Activated T-cell treated with anti-CD3 and anti-CD28 coated beads, Interleukin-2, amount 50 U/mL, for 24 hours (primary cell): ENCODE measurements at regions not wholly inside any gene's neighbourhood (a gene's known extent, or its start where the extent isn't known, plus 50 kb on each side); places are given as distances from the start of the nearest gene placed in this dataset.
"Not testable (repeated sequence)": the region's sequence is repeated elsewhere in the genome, so short reads cannot be mapped to it uniquely, and the experiment has no call there.

Source experiments
- DNase-seq: peaks from one replicate; pipeline ENCODE4 v3.0.0-alpha.2; 2020
- H3K27ac Mint-ChIP-seq: 2 replicates; pipeline ENCODE4 v1.8.0; 2020; ENCODE audit warnings: mild to moderate bottlenecking, mixed read lengths
- H3K27me3 Mint-ChIP-seq: 2 replicates; pipeline ENCODE4 v1.8.0; 2020; ENCODE audit warnings: mixed read lengths
- H3K36me3 Mint-ChIP-seq: 2 replicates; pipeline ENCODE4 v1.8.0; 2020; ENCODE audit warnings: low read depth, mixed read lengths
- H3K4me1 Mint-ChIP-seq: 2 replicates; pipeline ENCODE4 v1.8.0; 2020; ENCODE audit warnings: low read depth, mixed read lengths
- H3K4me3 Mint-ChIP-seq: 2 replicates; pipeline ENCODE4 v1.8.0; 2020; ENCODE audit warnings: mild to moderate bottlenecking, moderate library complexity, mixed read lengths
- H3K9me3 Mint-ChIP-seq: 2 replicates; pipeline ENCODE4 v1.8.0; 2020; ENCODE audit warnings: mixed read lengths

GRCh38 chr15:59923508-59923907 lies 80.6 kb upstream of the FOXB1 start:
- Mint-ChIP-seq H3K4me3 (no peak overlapping the region), H3K27ac (no peak overlapping the region), H3K9me3 (no peaks in the 10 kb centered on the region), H3K4me1 (peaks cover 32% of the 10 kb centered on the region), H3K36me3 (no peaks in the 10 kb centered on the region), H3K27me3 (peaks cover 16% of the 10 kb centered on the region)
- no peak for DNase-seq

- Mint-ChIP-seq H3K9me3 (no peaks in the 10 kb centered on the region), H3K4me3 (peak overlapping the region; percentile 62), H3K27me3 (peaks cover 7% of the 10 kb centered on the region), H3K27ac (peak overlapping the region; percentile 99), H3K4me1 (peaks cover 46% of the 10 kb centered on the region), H3K36me3 (no peaks in the 10 kb centered on the region)
- peak; percentile 77 for DNase-seq
These were observed 84.8 kb upstream of the FOXB1 start for GRCh38 chr15:59918994-59919951.

- H3K27ac Mint-ChIP-seq = peak overlapping the region; percentile 19
- no peaks in the 10 kb centered on the region for H3K36me3 Mint-ChIP-seq
- H3K27me3 Mint-ChIP-seq = peaks cover 7% of the 10 kb centered on the region
- DNase-seq = peak; percentile 76
- H3K4me3 Mint-ChIP-seq = no peak overlapping the region
- no peaks in the 10 kb centered on the region for H3K9me3 Mint-ChIP-seq
- peaks cover 34% of the 10 kb centered on the region for H3K4me1 Mint-ChIP-seq
These were observed 86.5 kb upstream of the FOXB1 start for GRCh38 chr15:59917504-59918157.

GRCh38 chr15:59906046-59906445 lies 98.1 kb upstream of the FOXB1 start:
- Mint-ChIP-seq H3K9me3 (no peaks in the 10 kb centered on the region), H3K4me3 (no peak overlapping the region), H3K27me3 (peaks cover 31% of the 10 kb centered on the region), H3K36me3 (no peaks in the 10 kb centered on the region), H3K4me1 (peaks cover 8% of the 10 kb centered on the region), H3K27ac (no peak overlapping the region)
- no peak for DNase-seq

- no peak overlapping the region for H3K4me3 Mint-ChIP-seq
- H3K27ac Mint-ChIP-seq = no peak overlapping the region
- no peaks in the 10 kb centered on the region for H3K9me3 Mint-ChIP-seq
- H3K36me3 Mint-ChIP-seq = no peaks in the 10 kb centered on the region
- peaks cover 30% of the 10 kb centered on the region for H3K27me3 Mint-ChIP-seq
- H3K4me1 Mint-ChIP-seq = peaks cover 8% of the 10 kb centered on the region
- DNase-seq = no peak
These were observed 98.9 kb upstream of the FOXB1 start for GRCh38 chr15:59905176-59905575.

- no peaks in the 10 kb centered on the region for H3K9me3 Mint-ChIP-seq
- peaks cover 27% of the 10 kb centered on the region for H3K27me3 Mint-ChIP-seq
- no peak overlapping the region for H3K27ac Mint-ChIP-seq
- H3K36me3 Mint-ChIP-seq = no peaks in the 10 kb centered on the region
- peaks cover 8% of the 10 kb centered on the region for H3K4me1 Mint-ChIP-seq
- H3K4me3 Mint-ChIP-seq = no peak overlapping the region
- DNase-seq = no peak
These were observed 99.5 kb upstream of the FOXB1 start for GRCh38 chr15:59904450-59905135.

- no peak for DNase-seq
- Mint-ChIP-seq H3K4me3 (no peak overlapping the region), H3K36me3 (no peaks in the 10 kb centered on the region), H3K4me1 (no peaks in the 10 kb centered on the region), H3K9me3 (no peaks in the 10 kb centered on the region), H3K27ac (no peak overlapping the region), H3K27me3 (peaks cover 3% of the 10 kb centered on the region)
These were observed 107.4 kb upstream of the FOXB1 start for GRCh38 chr15:59896663-59897074.

GRCh38 chr15:59894835-59895234 lies 109.3 kb upstream of the FOXB1 start:
- no peaks in the 10 kb centered on the region for H3K9me3 Mint-ChIP-seq
- H3K4me3 Mint-ChIP-seq = no peak overlapping the region
- no peaks in the 10 kb centered on the region for H3K36me3 Mint-ChIP-seq
- H3K27ac Mint-ChIP-seq = no peak overlapping the region
- no peaks in the 10 kb centered on the region for H3K4me1 Mint-ChIP-seq
- peaks cover 4% of the 10 kb centered on the region for H3K27me3 Mint-ChIP-seq
- DNase-seq = no peak

- H3K4me3 Mint-ChIP-seq = no peak overlapping the region
- DNase-seq = no peak
- no peaks in the 10 kb centered on the region for H3K4me1 Mint-ChIP-seq
- H3K27ac Mint-ChIP-seq = no peak overlapping the region
- no peaks in the 10 kb centered on the region for H3K36me3 Mint-ChIP-seq
- peaks cover 4% of the 10 kb centered on the region for H3K27me3 Mint-ChIP-seq
- no peaks in the 10 kb centered on the region for H3K9me3 Mint-ChIP-seq
These were observed 111.1 kb upstream of the FOXB1 start for GRCh38 chr15:59892985-59893384.

- not testable (repeated sequence) for H3K9me3 Mint-ChIP-seq, DNase-seq, H3K4me3 Mint-ChIP-seq, H3K36me3 Mint-ChIP-seq, H3K4me1 Mint-ChIP-seq, H3K27ac Mint-ChIP-seq, H3K27me3 Mint-ChIP-seq
These were observed 116.2 kb upstream of the FOXB1 start for GRCh38 chr15:59887870-59888269.

- Mint-ChIP-seq H3K27ac (no peak overlapping the region), H3K4me1 (peaks cover 5% of the 10 kb centered on the region), H3K36me3 (no peaks in the 10 kb centered on the region), H3K9me3 (no peaks in the 10 kb centered on the region), H3K4me3 (no peak overlapping the region), H3K27me3 (peaks cover 7% of the 10 kb centered on the region)
- no peak for DNase-seq
These were observed 116.9 kb upstream of the FOXB1 start for GRCh38 chr15:59887211-59887610.

GRCh38 chr15:59886441-59886840 lies 117.7 kb upstream of the FOXB1 start:
- no peak for DNase-seq
- H3K36me3 Mint-ChIP-seq = no peaks in the 10 kb centered on the region
- H3K4me3 Mint-ChIP-seq = no peak overlapping the region
- H3K27ac Mint-ChIP-seq = no peak overlapping the region
- peaks cover 7% of the 10 kb centered on the region for H3K27me3 Mint-ChIP-seq
- peaks cover 5% of the 10 kb centered on the region for H3K4me1 Mint-ChIP-seq
- no peaks in the 10 kb centered on the region for H3K9me3 Mint-ChIP-seq

GRCh38 chr15:59885832-59886231 lies 118.3 kb upstream of the FOXB1 start:
- DNase-seq = no peak
- peaks cover 5% of the 10 kb centered on the region for H3K4me1 Mint-ChIP-seq
- H3K9me3 Mint-ChIP-seq = no peaks in the 10 kb centered on the region
- H3K36me3 Mint-ChIP-seq = no peaks in the 10 kb centered on the region
- no peak overlapping the region for H3K27ac Mint-ChIP-seq
- no peak overlapping the region for H3K4me3 Mint-ChIP-seq
- H3K27me3 Mint-ChIP-seq = peaks cover 2% of the 10 kb centered on the region

GRCh38 chr15:59879506-59880265 lies 124.4 kb upstream of the FOXB1 start:
- Mint-ChIP-seq H3K4me1 (no peaks in the 10 kb centered on the region), H3K4me3 (no peak overlapping the region), H3K27ac (no peak overlapping the region), H3K36me3 (no peaks in the 10 kb centered on the region), H3K27me3 (peaks cover 6% of the 10 kb centered on the region), H3K9me3 (no peaks in the 10 kb centered on the region)
- no peak for DNase-seq
